Fibroblast of the conjunctiva (primary cell): ENCODE measurements at regions not wholly inside any gene's neighbourhood (a gene's known extent, or its start where the extent isn't known, plus 50 kb on each side); places are given as distances from the start of the nearest gene placed in this dataset.
"Not testable (repeated sequence)": the region's sequence is repeated elsewhere in the genome, so short reads cannot be mapped to it uniquely, and the experiment has no call there.

ENCODE experiments used
- DNase-seq: peaks from one replicate; pipeline ENCODE4 v3.0.0-alpha.2; 2010; ENCODE audit warnings: low read depth

GRCh38 chr4:181819946-181820345, 423.3 kb upstream of the TENM3 start:
- DNase-seq, result no peak

DNA sequence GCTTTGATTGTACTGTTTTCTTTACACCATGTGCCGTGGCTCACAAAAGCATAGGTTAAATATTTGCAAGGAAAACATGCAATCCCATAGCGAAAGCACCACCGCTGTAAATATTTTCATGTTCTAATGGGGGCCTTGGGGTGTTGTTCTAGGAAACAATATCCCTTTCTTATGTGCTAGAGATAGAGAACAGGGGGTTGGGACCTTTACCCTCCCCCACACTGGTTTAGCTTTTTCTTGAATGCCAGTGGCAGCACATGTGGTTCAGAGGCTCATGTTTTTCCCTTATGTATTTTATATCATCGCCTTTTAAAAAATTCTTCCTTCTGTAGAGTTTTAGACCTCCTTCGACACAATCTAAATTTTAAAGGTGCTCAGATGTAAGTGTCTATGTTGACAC, 422.6 kb upstream of the TENM3 start:
- no peak for DNase-seq

DNA sequence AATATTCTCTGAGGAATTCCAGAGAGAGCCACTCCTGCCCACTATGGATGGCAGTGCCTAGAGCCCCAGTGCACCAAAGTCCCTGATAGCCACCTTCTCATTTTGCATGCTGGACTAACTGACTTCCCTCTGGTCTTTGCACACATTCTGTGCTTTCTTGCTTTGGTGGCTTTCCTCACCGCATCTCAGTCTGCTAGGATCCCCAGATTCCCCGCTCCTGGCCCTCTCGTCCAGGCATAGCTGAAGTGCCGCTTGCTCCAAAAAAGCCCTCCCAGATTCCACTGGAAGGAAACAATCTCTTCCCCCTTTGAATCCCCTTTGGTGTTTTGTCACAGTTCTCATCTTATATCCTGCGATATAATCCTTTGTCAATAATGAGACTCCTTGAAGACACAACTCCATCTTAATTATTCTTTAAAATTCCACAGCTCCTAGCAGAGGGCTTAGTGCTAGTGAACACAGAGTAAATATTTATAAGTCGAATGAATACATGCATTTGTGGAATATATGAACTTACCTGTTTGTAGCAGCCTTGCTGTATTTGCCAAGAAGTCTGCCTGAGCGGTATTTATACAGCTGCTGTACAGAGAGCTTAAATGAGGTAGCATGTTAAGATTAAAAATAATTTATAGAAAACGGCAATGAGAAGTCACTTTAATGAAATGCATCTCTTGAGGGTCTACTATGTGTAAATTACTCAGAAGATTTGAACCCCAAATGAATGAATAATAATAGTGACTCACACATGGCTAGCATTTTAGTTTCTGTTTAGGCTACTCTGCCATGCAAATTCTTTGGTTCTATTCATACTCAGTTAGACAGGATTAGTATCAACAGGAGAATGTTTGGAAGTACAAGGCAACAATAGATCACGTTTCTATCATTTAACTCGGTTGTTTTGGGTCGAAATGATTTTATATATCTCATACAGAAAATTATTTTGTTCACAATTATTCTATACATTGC, 421.9 kb upstream of the TENM3 start:
- no peak for DNase-seq

GRCh38 chr4:181822005-181822375, 421.2 kb upstream of the TENM3 start:
- DNase-seq, result no peak

- no peak for DNase-seq
Measured at GRCh38 chr4:181823183-181823582, 420.0 kb upstream of the TENM3 start.

DNA sequence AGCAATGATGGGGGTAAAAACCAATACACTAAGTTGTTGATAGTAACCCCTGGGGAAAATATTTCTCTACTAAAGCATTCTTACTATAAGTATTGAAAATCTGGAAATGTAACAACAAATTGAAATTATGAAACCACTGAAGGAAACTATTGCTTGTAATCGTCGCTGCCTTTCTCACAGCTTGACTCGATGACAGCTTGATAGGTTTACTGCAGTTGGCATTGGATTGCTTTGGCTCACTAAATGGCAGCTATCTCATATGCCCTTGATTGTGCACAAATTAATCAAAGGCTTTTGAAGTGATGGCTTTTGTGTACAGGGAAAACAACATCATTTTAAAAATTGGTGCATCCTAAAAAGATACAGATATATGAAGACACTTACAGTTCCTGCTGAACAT, 419.6 kb upstream of the TENM3 start:
- no peak for DNase-seq

DNA sequence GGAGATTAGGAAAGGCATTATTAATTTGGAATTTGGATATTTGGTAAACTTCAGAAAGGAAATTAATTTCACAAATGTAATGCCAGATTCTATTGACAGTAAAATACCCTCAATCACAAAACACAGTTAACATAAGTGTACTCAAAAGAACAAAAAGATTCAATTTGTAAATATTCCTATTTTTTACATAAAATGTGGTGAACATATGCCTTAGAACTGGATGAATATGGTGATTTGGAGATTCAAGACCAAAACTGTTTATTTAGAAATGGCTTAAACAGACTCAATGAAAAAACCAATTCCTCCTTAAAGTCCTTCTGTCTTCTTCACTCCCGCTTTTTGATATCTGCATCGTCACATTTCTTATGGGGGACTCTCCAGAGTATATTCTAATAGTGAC, 417.6 kb upstream of the TENM3 start:
- no peak for DNase-seq

GRCh38 chr4:181827246-181827645, 416.0 kb upstream of the TENM3 start:
- no peak for DNase-seq

- no peak for DNase-seq
Measured at GRCh38 chr4:181830404-181831035, 412.7 kb upstream of the TENM3 start.

GRCh38 chr4:181834071-181834470, 409.1 kb upstream of the TENM3 start:
- DNase-seq, result no peak

DNA sequence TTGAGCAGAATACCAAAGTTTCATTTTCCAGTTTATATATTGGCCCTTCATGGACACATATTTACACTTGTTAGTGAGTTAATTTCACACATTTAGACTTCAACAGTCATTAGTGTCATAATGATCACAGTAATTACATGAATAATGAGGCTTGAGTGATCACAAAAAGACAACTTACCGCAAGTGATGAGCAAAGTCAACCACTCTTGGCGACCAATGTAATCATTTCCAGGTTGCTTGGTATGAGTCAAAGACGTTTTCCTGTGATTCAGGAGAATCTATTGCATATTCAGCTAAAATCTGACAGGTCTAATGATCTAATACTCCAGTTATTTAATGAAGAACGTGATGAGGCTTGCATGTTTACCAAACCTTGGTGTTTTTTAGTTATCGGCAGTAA, 407.9 kb upstream of the TENM3 start:
- no peak for DNase-seq

DNA sequence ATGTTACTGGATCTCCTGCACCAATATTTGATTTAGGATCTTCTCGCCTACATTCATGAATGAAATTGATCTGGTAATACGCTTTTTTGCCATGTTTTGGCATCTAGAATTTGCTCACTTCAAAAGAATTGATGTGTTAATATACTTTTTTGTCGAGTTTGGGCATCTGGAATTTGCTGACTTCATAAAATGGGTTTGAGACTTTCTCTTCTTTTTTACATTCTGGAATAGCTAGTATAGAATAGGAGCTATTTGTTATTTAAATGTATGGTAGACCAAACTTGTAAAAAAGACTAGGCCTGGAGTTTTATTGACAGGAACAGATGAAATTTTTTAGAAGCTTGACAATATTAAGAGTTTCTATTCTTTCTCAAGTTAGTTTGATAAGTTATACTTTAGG, 404.9 kb upstream of the TENM3 start:
- DNase-seq, result no peak

- DNase-seq, result not testable (repeated sequence)
Measured at GRCh38 chr4:181843797-181844196, 399.4 kb upstream of the TENM3 start.

GRCh38 chr4:181845617-181846016, 397.6 kb upstream of the TENM3 start:
- no peak for DNase-seq

GRCh38 chr4:181846934-181847333, 396.3 kb upstream of the TENM3 start:
- DNase-seq, result no peak

DNA sequence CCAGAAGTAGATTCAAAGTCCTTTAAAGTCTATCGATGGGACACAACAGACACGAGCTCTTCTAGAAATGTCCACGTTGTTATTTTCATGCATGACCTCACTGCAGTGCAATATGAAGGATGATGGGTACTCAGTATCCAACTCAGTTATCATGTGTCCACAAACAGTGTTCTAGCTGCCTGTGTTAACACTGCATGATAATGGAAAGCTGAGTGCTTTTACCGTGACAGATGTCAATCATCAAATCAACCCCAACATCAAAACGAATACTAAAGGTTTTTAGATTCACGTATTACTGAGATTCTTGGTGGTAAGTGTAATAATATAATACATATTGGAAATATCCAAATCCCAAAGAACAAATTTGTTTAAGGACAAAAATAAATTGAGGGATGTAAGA, 394.8 kb upstream of the TENM3 start:
- DNase-seq, result no peak

DNA sequence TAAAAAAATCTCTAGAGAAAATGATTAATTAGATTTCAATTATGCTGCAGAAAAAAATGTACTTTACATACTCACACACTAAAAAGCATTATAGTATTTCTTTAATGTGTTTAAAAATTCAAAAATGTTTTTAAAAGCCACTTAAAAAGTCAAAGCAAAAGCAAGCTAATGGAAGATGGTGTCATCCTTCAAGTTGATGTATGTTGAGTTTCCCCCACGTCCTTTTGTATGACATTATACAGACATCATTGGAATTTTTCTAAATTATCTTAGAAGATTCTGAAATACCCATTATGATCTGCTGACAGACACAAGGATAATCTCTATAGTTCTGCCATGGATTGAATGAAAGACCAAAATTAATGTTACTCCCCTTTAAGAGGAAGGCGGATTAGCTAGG, 393.7 kb upstream of the TENM3 start:
- no peak for DNase-seq

GRCh38 chr4:181853881-181854511, 389.2 kb upstream of the TENM3 start:
- DNase-seq, result no peak

DNA sequence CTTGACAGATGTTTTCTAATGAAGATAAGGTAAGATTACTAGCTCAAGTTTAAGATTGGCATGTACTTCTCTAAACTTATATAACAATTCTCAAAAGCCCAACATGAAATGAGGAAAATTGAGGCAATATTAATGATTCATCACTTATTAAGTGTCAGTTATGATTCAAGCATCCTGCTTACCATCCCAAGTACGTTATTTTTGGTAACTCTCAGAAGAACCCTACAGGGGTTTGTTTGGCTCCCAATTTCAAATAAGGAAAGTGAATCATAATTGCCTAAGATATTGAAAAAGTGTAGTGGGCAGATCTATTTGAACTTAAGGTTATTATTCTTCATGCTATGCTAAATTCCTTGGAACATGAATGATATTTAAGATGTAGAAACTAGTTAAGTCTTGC, 387.9 kb upstream of the TENM3 start:
- no peak for DNase-seq

- not testable (repeated sequence) for DNase-seq
Measured at GRCh38 chr4:181857471-181857870, 385.7 kb upstream of the TENM3 start.

- no peak for DNase-seq
Measured at GRCh38 chr4:181858741-181859140, 384.5 kb upstream of the TENM3 start.

DNA sequence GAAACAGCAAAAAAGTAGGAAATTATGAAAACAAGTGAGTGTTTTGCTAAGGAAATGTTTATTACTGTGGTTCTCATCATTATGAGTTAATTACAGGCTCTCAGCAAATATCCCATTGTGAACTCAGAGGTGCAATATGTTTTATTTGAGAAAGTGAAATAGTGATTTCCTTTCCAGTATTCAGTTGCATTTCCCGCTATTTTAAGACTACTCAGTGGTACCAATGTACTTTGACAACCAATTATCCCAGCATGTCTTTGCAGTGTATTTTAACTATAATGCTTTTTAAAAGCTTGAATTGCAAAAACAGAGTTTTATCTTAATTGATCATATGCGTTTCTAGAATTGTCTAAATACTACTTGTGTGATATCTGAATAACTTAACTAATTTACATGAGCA, 383.8 kb upstream of the TENM3 start:
- DNase-seq, result no peak

- DNase-seq, result peak; percentile 60
Measured at GRCh38 chr4:181860157-181860556, 383.0 kb upstream of the TENM3 start.
